WI38 (cell line): ENCODE measurements at regions not wholly inside any gene's neighbourhood (a gene's known extent, or its start where the extent isn't known, plus 50 kb on each side); places are given as distances from the start of the nearest gene placed in this dataset.

Experiments
- H3K4me3 ChIP-seq: 2 replicates; pipeline ENCODE4 v1.5.1; 2011; ENCODE audit warnings: low read depth, mild to moderate bottlenecking, control low read depth, low read length
- TF ChIP-seq, protein P1 (sequence below): IDR thresholded peaks from 2 replicates; pipeline ENCODE4 v1.5.1; 2012; ENCODE audit warnings: low read depth, mild to moderate bottlenecking, control low read depth, low read length

DNA sequence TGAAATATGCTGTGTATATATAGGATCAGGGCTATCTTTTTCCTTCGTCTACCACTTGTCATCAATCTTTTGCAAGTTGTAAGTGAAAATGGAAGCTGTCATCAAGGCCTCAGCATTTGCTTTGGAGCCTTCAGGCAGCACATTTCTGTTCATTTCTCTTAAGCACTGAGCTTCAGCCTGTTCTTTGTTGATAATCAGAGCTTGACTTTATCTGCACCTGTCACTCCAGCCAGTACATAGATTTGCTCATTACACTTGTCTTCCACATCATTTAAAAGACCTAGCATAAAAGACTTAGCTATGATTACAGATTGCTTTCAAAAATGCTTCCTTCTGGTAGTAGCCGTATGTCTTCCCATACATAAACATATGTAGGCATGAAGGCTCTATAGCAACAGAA is 189.8 kb upstream of the GRIK2 start:
- TF ChIP-seq, protein P1, sequence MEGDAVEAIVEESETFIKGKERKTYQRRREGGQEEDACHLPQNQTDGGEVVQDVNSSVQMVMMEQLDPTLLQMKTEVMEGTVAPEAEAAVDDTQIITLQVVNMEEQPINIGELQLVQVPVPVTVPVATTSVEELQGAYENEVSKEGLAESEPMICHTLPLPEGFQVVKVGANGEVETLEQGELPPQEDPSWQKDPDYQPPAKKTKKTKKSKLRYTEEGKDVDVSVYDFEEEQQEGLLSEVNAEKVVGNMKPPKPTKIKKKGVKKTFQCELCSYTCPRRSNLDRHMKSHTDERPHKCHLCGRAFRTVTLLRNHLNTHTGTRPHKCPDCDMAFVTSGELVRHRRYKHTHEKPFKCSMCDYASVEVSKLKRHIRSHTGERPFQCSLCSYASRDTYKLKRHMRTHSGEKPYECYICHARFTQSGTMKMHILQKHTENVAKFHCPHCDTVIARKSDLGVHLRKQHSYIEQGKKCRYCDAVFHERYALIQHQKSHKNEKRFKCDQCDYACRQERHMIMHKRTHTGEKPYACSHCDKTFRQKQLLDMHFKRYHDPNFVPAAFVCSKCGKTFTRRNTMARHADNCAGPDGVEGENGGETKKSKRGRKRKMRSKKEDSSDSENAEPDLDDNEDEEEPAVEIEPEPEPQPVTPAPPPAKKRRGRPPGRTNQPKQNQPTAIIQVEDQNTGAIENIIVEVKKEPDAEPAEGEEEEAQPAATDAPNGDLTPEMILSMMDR = no peak
- H3K4me3 ChIP-seq = no peak overlapping the region

DNA sequence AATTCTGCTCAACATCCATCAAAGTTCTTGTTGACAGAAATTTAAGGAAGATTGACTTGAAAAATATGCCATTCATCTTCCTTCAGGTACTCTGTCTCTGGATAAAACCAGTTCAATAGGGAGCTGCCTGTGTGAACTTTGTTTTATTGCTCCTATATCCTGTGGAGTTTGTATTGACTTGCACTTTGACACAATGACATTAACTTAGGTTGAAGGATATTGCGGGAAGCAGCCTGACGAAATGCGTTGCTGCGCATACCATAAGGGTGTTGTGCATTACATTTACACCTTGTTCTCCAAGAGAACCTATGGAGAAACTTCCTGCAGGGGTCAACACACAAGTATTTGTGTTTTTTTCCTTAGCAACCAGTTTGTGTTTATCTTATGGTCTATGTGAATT is 185.4 kb upstream of the GRIK2 start:
- no peak overlapping the region for H3K4me3 ChIP-seq

DNA sequence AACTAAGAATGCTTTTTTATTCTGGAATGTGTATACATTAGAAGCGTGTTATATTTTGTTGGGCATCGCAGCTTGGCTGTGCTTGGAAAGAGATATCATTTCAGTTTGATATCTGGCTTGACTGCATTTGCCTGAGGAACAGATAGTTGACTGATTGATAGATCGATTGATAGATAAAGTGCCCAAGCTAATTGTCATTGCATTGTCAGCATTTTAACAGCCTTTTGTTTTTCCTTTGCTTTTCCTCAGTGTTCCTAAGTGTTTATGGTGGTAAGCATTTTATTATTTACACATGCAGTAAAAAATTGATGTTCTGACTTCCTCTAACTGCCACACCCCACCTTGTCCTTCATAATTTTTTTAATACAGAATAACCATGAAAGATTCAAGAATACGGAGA is 180.9 kb upstream of the GRIK2 start:
- TF ChIP-seq, protein P1 = no peak
- no peak overlapping the region for H3K4me3 ChIP-seq

More for the DNA sequence above, 185.4 kb upstream of the GRIK2 start:
- TF ChIP-seq, protein P1 = no peak

DNA sequence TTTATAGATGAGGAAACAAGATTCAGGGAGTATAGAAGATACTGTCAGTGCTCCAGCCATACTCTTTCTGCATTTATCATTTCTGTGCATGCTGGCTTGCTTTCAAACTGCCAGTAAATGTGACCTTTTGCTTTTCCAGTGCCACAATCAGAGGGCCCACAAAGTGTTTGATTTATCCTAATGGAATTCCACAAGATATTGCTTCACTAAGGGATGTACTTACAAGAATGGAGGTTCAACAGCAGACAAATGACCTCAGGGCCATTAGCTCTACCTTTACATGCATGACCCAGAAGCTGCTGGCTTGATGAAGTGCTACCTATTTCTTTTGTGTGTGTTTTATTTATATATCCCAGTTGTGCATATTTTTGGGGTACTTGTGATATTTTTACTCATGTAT is 171.5 kb upstream of the GRIK2 start:
- no peak overlapping the region for H3K4me3 ChIP-seq
- TF ChIP-seq, protein P1 = no peak

DNA sequence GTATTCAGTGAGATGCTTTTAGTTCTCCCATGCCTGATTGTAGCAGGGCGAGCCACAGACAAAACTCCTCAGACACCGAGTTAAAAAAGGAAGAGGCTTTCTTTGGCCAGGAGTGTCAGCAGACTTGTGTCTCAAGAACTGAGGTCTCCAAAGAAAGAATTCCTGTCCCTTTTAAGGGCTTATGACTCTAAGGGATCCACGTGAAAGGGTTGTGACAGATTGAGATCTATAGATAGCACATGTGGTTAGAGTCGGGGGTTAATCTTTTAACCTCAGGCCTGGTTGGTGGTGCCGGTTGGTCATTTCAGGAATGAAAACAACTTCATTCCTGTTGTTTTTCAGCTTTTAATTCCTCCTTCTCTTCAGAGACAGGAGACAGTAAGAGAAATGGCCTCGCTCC is 168.8 kb upstream of the GRIK2 start:
- H3K4me3 ChIP-seq = no peak overlapping the region
- TF ChIP-seq, protein P1 = no peak

DNA sequence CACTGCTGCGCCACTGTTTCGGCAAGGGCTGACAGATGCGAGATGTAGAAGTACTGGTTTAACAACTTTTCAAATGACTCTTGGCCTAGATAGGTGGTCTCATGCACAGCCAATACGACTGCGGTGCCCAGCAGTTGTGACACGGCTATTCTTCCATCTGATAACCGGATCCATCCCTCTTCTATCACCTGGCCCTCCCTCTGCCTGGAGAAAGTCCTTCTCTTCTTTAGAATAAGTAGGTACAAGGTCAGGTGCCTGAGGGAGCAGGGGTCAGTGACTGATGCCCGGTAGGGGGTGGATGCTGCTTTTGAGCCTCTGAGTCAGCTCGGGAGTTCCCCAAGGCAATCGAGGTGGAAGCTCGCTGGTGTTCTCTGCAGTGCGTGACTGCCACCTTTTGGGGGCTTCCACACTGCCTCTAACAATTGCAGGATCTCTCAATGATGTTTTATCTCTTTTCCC is 166.8 kb upstream of the GRIK2 start:
- TF ChIP-seq, protein P1 = no peak
- H3K4me3 ChIP-seq = no peak overlapping the region

DNA sequence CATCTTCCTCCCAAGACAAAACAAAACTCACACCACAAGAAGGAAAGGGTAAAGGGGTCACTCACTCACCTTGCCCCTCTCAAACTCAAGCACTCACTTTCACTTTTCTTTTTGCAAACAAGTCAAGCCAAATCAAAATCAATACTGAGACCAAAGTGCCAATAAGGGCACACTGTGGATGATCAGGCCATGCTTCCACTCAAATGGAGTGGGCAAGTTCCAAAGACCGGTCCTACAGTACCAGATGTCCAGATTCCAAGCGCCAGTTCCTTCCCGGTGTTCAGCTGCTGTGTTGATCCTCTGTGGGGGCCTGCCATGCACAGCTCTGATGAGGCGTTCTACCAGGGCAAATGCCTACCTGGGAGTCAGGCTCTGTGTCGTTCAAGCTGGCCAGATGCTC is 162.6 kb upstream of the GRIK2 start:
- TF ChIP-seq, protein P1 = no peak
- H3K4me3 ChIP-seq = no peak overlapping the region
